HCT116 (cell line): ENCODE measurements at regions not wholly inside any gene's neighbourhood (a gene's known extent, or its start where the extent isn't known, plus 50 kb on each side); places are given as distances from the start of the nearest gene placed in this dataset.

Experiments used
- ATAC-seq: fragments of 200-7000 bp; cut with Tn5 transposase; 2 replicates; pipeline ENCODE4 v1.9.1; 2020; ENCODE audit warnings: mild to moderate bottlenecking, moderate library complexity
- BruUV-seq: library from RNA; stranded (reverse); fragments of 400-500 nt; replicated peaks from 2 replicates; lab custom pipeline; 2021; lab: Mats Ljungman, UMichigan
- CTCF ChIA-PET: fragments of 300-600 bp; sonication (Branson Sonifier 250); formaldehyde crosslinking; loops from one replicate; lab custom pipeline; 2021; ENCODE audit warnings: antibody characterized with exemption; lab: Charles Lee
- POLR2A ChIA-PET: fragments of 300-600, 350-600 bp; sonication (Branson Sonifier 250); formaldehyde crosslinking; loops from one replicate; lab custom pipeline; 2021; ENCODE audit warnings: antibody characterized with exemption; lab: Charles Lee
- RAD21 ChIA-PET, 2 experiments: fragments of 300-600 bp; sonication (Branson Sonifier 250); formaldehyde crosslinking; loops; one replicate each; lab custom pipeline; 2023; ENCODE audit warnings: low total read pairs in 2 of 2; ENCODE audit not compliant: uncharacterized antibody in 2 of 2, unreplicated experiment in 2 of 2, low non-redundant PET in 1 of 2; lab: Charles Lee
- DNase-seq: peaks from one replicate; pipeline ENCODE4 v3.0.0-alpha.2; 2010; ENCODE audit warnings: low read depth, low spot score
- H2AFZ ChIP-seq: fragments of 200-600 bp; shearing (Covaris generic), sonication (generic); 2 replicates; pipeline ENCODE4 v1.6.1; 2017; ENCODE audit warnings: low read depth, mixed run types, mixed read lengths, antibody characterized with exemption, low read length; ENCODE audit not compliant: poor library complexity, severe bottlenecking
- H3K27ac ChIP-seq: 2 replicates; pipeline ENCODE4 v1.5.1; 2012; ENCODE audit warnings: low read depth, low read length
- H3K27me3 ChIP-seq: fragments of 200-600 bp; sonication (generic); 2 replicates; pipeline ENCODE4 v1.6.1; 2016; ENCODE audit warnings: mixed run types, low read length, mixed read lengths; ENCODE audit not compliant: insufficient read depth
- H3K36me3 ChIP-seq, 2 experiments: fragments of 200-500 bp in 1 of 2; fragments of 200-600 bp in 1 of 2; sonication (Bioruptor generic) in 1 of 2; sonication (generic) in 1 of 2; 2 replicates each; pipeline versions ENCODE4 v1.5.1 to v1.6.1; 2014 to 2016; ENCODE audit warnings: low read length in 2 of 2, inconsistent platforms in 1 of 2, mixed read lengths in 1 of 2, mixed run types in 1 of 2; ENCODE audit not compliant: insufficient read depth in 2 of 2, control insufficient read depth in 1 of 2
- H3K4me1 ChIP-seq, 2 experiments: fragments of 200-600 bp in 1 of 2; sonication (generic) in 1 of 2; 2 replicates each; pipeline versions ENCODE4 v1.5.1 to v1.6.1; 2012 to 2017; ENCODE audit warnings: low read length in 2 of 2, inconsistent platforms in 1 of 2, mild to moderate bottlenecking in 1 of 2, mixed read lengths in 1 of 2, mixed run types in 1 of 2, moderate library complexity in 1 of 2; ENCODE audit not compliant: insufficient read depth in 2 of 2, control insufficient read depth in 1 of 2
- H3K4me2 ChIP-seq: fragments of 200-600 bp; sonication (generic); 2 replicates; pipeline ENCODE4 v1.6.1; 2017; ENCODE audit warnings: mixed run types, low read length, mixed read lengths
- H3K4me3 ChIP-seq, 2 experiments: fragments of 200-600 bp in 1 of 2; sonication (generic) in 1 of 2; replicated peaks in 1 of 2; 2 replicates each; pipeline ENCODE4 v1.5.1; 2011 to 2016; ENCODE audit warnings: low read length in 2 of 2, control low read depth in 1 of 2, low read depth in 1 of 2, mild to moderate bottlenecking in 1 of 2, mixed read lengths in 1 of 2, mixed run types in 1 of 2
- H3K79me2 ChIP-seq: fragments of 200-600 bp; sonication (generic); 2 replicates; pipeline ENCODE4 v1.6.1; 2017; ENCODE audit warnings: mild to moderate bottlenecking, mixed run types, low read length, moderate library complexity, mixed read lengths; ENCODE audit not compliant: insufficient read depth
- H3K9ac ChIP-seq: fragments of 200-600 bp; sonication (generic); 2 replicates; pipeline ENCODE4 v1.6.1; 2016; ENCODE audit warnings: low read length, mixed read lengths
- H3K9me2 ChIP-seq: fragments of 200-600 bp; sonication (generic), shearing (Covaris generic); 2 replicates; pipeline ENCODE4 v1.6.1; 2017; ENCODE audit warnings: mixed run types, mild to moderate bottlenecking, moderate library complexity; ENCODE audit not compliant: insufficient read depth
- H3K9me3 ChIP-seq, 2 experiments: fragments of 200-500 bp in 1 of 2; fragments of 200-600 bp in 1 of 2; sonication (Bioruptor generic) in 1 of 2; sonication (generic) in 1 of 2; 2 replicates each; pipeline ENCODE4 v1.6.1; 2014 to 2017; ENCODE audit warnings: low read length in 2 of 2, mixed read lengths in 2 of 2, inconsistent platforms in 1 of 2, low read depth in 1 of 2, mild to moderate bottlenecking in 1 of 2, mixed run types in 1 of 2, moderate library complexity in 1 of 2; ENCODE audit not compliant: control insufficient read depth in 1 of 2, insufficient read depth in 1 of 2
- H4K20me1 ChIP-seq: fragments of 200-600 bp; sonication (generic), shearing (Covaris generic); 2 replicates; pipeline ENCODE4 v1.6.1; 2017; ENCODE audit warnings: mixed run types, mild to moderate bottlenecking, moderate library complexity; ENCODE audit not compliant: insufficient read depth
- CBX3 ChIP-seq: IDR thresholded peaks from 2 replicates; pipeline ENCODE4 v1.6.1; 2012; ENCODE audit warnings: low read depth
- CEBPB ChIP-seq: IDR thresholded peaks from 2 replicates; pipeline ENCODE4 v1.6.1; 2012; ENCODE audit warnings: low read depth
- CTCF ChIP-seq, 3 experiments: fragments of 200-600 bp in 1 of 3; sonication (generic) in 1 of 3; IDR thresholded peaks in 2 of 3; conservative IDR thresholded peaks in 1 of 3; 2 replicates each; pipeline ENCODE4 v1.5.1; 2012 to 2017; ENCODE audit warnings: low read depth in 2 of 3, low read length in 2 of 3, antibody characterized with exemption in 1 of 3, borderline replicate concordance in 1 of 3, control low read depth in 1 of 3, mild to moderate bottlenecking in 1 of 3, mixed read lengths in 1 of 3, mixed run types in 1 of 3, moderate library complexity in 1 of 3; ENCODE audit not compliant: insufficient read depth in 1 of 3
- EGR1 ChIP-seq: IDR thresholded peaks from 2 replicates; pipeline ENCODE4 v1.6.1; 2012; ENCODE audit warnings: low read depth
- ELF1 ChIP-seq: IDR thresholded peaks from 2 replicates; pipeline ENCODE4 v1.6.1; 2012; ENCODE audit warnings: low read depth, borderline replicate concordance
- FOSL1 ChIP-seq: IDR thresholded peaks from 2 replicates; pipeline ENCODE4 v1.6.1; 2012; ENCODE audit warnings: low read depth
- POLR2A ChIP-seq: IDR thresholded peaks from 2 replicates; pipeline ENCODE4 v1.7.0; 2011; ENCODE audit warnings: borderline replicate concordance; ENCODE audit not compliant: insufficient read depth, insufficient read length; ENCODE audit errors: extremely low read depth
- RAD21 ChIP-seq: IDR thresholded peaks from 2 replicates; pipeline ENCODE4 v1.6.1; 2012; ENCODE audit warnings: low read depth, mild to moderate bottlenecking
- SIN3A ChIP-seq: IDR thresholded peaks from 2 replicates; pipeline ENCODE4 v1.6.1; 2012; ENCODE audit warnings: low read depth
- SP1 ChIP-seq: IDR thresholded peaks from 2 replicates; pipeline ENCODE4 v1.6.1; 2012; ENCODE audit warnings: low read depth
- SRF ChIP-seq: IDR thresholded peaks from 2 replicates; pipeline ENCODE4 v1.6.1; 2012; ENCODE audit warnings: low read depth
- TCF7L2 ChIP-seq: IDR thresholded peaks from 2 replicates; pipeline ENCODE4 v1.7.0; 2011; ENCODE audit warnings: borderline replicate concordance, inconsistent platforms; ENCODE audit not compliant: insufficient read depth, insufficient read length; ENCODE audit errors: extremely low read depth
- YY1 ChIP-seq: IDR thresholded peaks from 2 replicates; pipeline ENCODE4 v1.6.1; 2011; ENCODE audit warnings: low read length, low read depth, moderate library complexity, mild to moderate bottlenecking; ENCODE audit not compliant: insufficient replicate concordance; ENCODE audit errors: extremely low read depth
- ZBTB33 ChIP-seq: IDR thresholded peaks from 2 replicates; pipeline ENCODE4 v1.6.1; 2011; ENCODE audit warnings: mild to moderate bottlenecking, low read length, moderate library complexity; ENCODE audit not compliant: insufficient replicate concordance; ENCODE audit errors: extremely low read depth
- ZNF274 ChIP-seq: fragments of 200-500 bp; sonication (Bioruptor generic); IDR thresholded peaks from 2 replicates; pipeline ENCODE4 v1.6.1; 2014; ENCODE audit warnings: mild to moderate bottlenecking, low read depth, low read length, inconsistent platforms
- intact Hi-C: fragments of 100-400 bp; cut with micrococcal nuclease; formaldehyde crosslinking; loops from 2 replicates; pipeline ENCODE4 v1.10.0; 2022

- POLR2A ChIA-PET = no interaction called here
- BruUV-seq = no TSS peak
- no peak for ATAC-seq
- Histone ChIP-seq H3K9me2 (no peaks in the 10 kb centered on the region), H3K9me3 (no peaks in the 10 kb centered on the region; a peak in 1 of 4 replicates), H2AFZ (no peak overlapping the region), H4K20me1 (no peaks in the 10 kb centered on the region), H3K79me2 (no peaks in the 10 kb centered on the region), H3K27ac (no peak overlapping the region), H3K36me3 (peaks cover 0 to 4% of the 10 kb centered on the region in 2 experiments; a peak in 1 of 4 replicates), H3K9ac (no peak overlapping the region), H3K4me3 (no peak overlapping the region), H3K4me1 (peaks cover 0 to 5% of the 10 kb centered on the region in 2 experiments; a peak in 1 of 4 replicates), H3K4me2 (no peak overlapping the region), H3K27me3 (no peaks in the 10 kb centered on the region)
- intact Hi-C loops = no loop called here
- RAD21 ChIA-PET = no interaction called here
- TF ChIP-seq ZNF274 (no peak), CEBPB (peak; percentile 46; the same call in 1 of the 2 replicates), FOSL1 (peak; percentile 35; the same call in 1 of the 2 replicates)
- no peak for DNase-seq
- CTCF ChIA-PET = no interaction called here
Observed at GRCh38 chr2:226274143-226274542, 525.5 kb downstream of the IRS1 start.

- POLR2A ChIA-PET = no interaction called here
- BruUV-seq = no TSS peak
- no peak overlapping the region for H3K9ac ChIP-seq
- H3K79me2 ChIP-seq = no peaks in the 10 kb centered on the region
- H3K4me3 ChIP-seq = no peak overlapping the region
- no peaks in the 10 kb centered on the region; a peak in 1 of 4 replicates for H3K9me3 ChIP-seq
- no peak for DNase-seq
- ATAC-seq = no peak
- no peak overlapping the region for H3K27ac ChIP-seq
- no peaks in the 10 kb centered on the region for H3K9me2 ChIP-seq
- H3K36me3 ChIP-seq = peaks cover 0 to 4% of the 10 kb centered on the region in 2 experiments; a peak in 1 of 4 replicates
- RAD21 ChIA-PET = interaction anchor here in 1 of 2 experiments (0.5 kb wide), 1 partner anchor 87 kb away, joined by 3 read pairs; no protein-coding TSS in a partner anchor
- CTCF ChIA-PET = no interaction called here
- no peak overlapping the region for H2AFZ ChIP-seq
- H3K4me2 ChIP-seq = no peak overlapping the region
- intact Hi-C loops = no loop called here
- H3K4me1 ChIP-seq = peaks cover 0 to 5% of the 10 kb centered on the region in 2 experiments; a peak in 1 of 4 replicates
- H4K20me1 ChIP-seq = no peaks in the 10 kb centered on the region
- no peaks in the 10 kb centered on the region for H3K27me3 ChIP-seq
- TF ChIP-seq SP1 = no peak
- TF ChIP-seq SIN3A = no peak
- TF ChIP-seq ELF1 = no peak
- no peak for TF ChIP-seq YY1
- no peak for TF ChIP-seq EGR1
- no peak for TF ChIP-seq CBX3
- no peak for TF ChIP-seq RAD21
- no peak for TF ChIP-seq TCF7L2
- no peak for TF ChIP-seq POLR2A
- TF ChIP-seq SRF = no peak
- TF ChIP-seq ZBTB33 = no peak
- no peak for TF ChIP-seq CTCF (IDR thresholded peaks at IDR 0.05 in 2 of 3, conservative IDR thresholded peaks at IDR 0.05 in 1 of 3; ENCODE audit: borderline replicate concordance in 1 of 3, insufficient read depth in 1 of 3, low read depth in 2 of 3, low read length in 2 of 3)
- no peak for TF ChIP-seq FOSL1
Observed at GRCh38 chr2:226273440-226273839, 526.2 kb downstream of the IRS1 start.
